Coronary artery (tissue), 2 donors: ENCODE measurements at regions not wholly inside any gene's neighbourhood (a gene's known extent, or its start where the extent isn't known, plus 50 kb on each side); places are given as distances from the start of the nearest gene placed in this dataset.

Experiments
- DNase-seq: peaks from one replicate; pipeline ENCODE4 v3.0.0-alpha.2; 2017; ENCODE audit warnings: low spot score
- H3K27ac ChIP-seq, 2 donors: fragments of 200-600 bp; sonication (generic); one replicate each; pipeline ENCODE4 v1.5.1; 2016 to 2019
- H3K4me3 ChIP-seq: fragments of 200-600 bp; sonication (generic); 2 replicates; pipeline ENCODE4 v1.5.1; 2016; ENCODE audit warnings: mild to moderate bottlenecking, moderate library complexity
- CTCF ChIP-seq: fragments of 200-600 bp; sonication (generic); IDR thresholded peaks from one replicate; pipeline ENCODE4 v1.5.1; 2019; ENCODE audit warnings: antibody characterized with exemption

- Histone ChIP-seq H3K27ac (no peak overlapping the region), H3K4me3 (no peak overlapping the region)
- no peak for DNase-seq
- TF ChIP-seq CTCF: peak; percentile 12
Observed at GRCh38 chr3:154018100-154018696, 103.0 kb upstream of the ARHGEF26 start.

- H3K4me3 ChIP-seq: no peak overlapping the region
- no peak for DNase-seq
- TF ChIP-seq CTCF: no peak
- H3K27ac ChIP-seq: no peak overlapping the region
Observed at GRCh38 chr3:154022606-154023005, 98.6 kb upstream of the ARHGEF26 start.

GRCh38 chr3:154023148-154023547 is 98.0 kb upstream of the ARHGEF26 start:
- TF ChIP-seq CTCF: no peak
- DNase-seq: no peak
- no peak overlapping the region for H3K27ac ChIP-seq
- H3K4me3 ChIP-seq: no peak overlapping the region

GRCh38 chr3:154025007-154025406 is 96.2 kb upstream of the ARHGEF26 start:
- DNase-seq: no peak
- no peak for TF ChIP-seq CTCF
- Histone ChIP-seq H3K4me3 (no peak overlapping the region), H3K27ac (no peak overlapping the region)

- no peak overlapping the region for H3K27ac ChIP-seq
- no peak overlapping the region for H3K4me3 ChIP-seq
- no peak for TF ChIP-seq CTCF
- DNase-seq: no peak
Observed at GRCh38 chr3:154029926-154030325, 91.3 kb upstream of the ARHGEF26 start.

- DNase-seq: no peak
- Histone ChIP-seq H3K4me3 (no peak overlapping the region), H3K27ac (no peak overlapping the region)
- no peak for TF ChIP-seq CTCF
Observed at GRCh38 chr3:154034797-154035330, 86.3 kb upstream of the ARHGEF26 start.

GRCh38 chr3:154040283-154040682 is 80.9 kb upstream of the ARHGEF26 start:
- TF ChIP-seq CTCF: no peak
- H3K27ac ChIP-seq: no peak overlapping the region
- no peak for DNase-seq
- no peak overlapping the region for H3K4me3 ChIP-seq
